ENCODE measurements at regions not wholly inside any gene's neighbourhood (a gene's known extent, or its start where the extent isn't known, plus 50 kb on each side); places are given as distances from the start of the nearest gene placed in this dataset.

DNA sequence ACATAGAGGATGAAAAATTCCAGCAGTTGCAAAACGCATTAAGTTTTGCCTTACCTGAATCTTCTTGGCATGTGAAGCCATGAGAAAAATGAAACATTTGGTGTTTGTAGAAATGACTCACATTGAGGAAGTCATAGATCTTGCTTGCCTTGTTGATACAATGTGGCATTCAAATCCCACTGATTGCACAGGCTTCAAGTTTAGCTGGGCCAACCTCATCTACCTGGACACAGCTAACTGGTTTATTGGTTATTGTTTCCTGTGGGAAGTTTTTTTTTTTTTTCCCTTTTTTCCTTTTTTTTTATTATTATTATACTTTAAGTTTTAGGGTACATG, 168.9 kb upstream of the C21orf91 start:
- no peaks in the 10 kb centered on the region for H3K27me3 ChIP-seq (ENCODE audit: insufficient read depth, low read length)
- no peak overlapping the region for H3K4me3 ChIP-seq (ENCODE audit: insufficient read depth, low read length)
- no peak overlapping the region for H3K4me2 ChIP-seq (ENCODE audit: insufficient read depth, low read length)
- H3K9me3 ChIP-seq (ENCODE audit: low read depth, low read length) = peaks cover 3% of the 10 kb centered on the region
- H3K79me2 ChIP-seq (ENCODE audit: insufficient read depth, low read length) = no peaks in the 10 kb centered on the region
- H3K27ac ChIP-seq (ENCODE audit: low read depth, low read length) = no peak overlapping the region
- TF ChIP-seq CTCF (IDR thresholded peaks at IDR 0.05; ENCODE audit: extremely low read depth, low read depth, low read length) = no peak
- H3K36me3 ChIP-seq (ENCODE audit: insufficient read depth, low read length) = no peaks in the 10 kb centered on the region
- no peak overlapping the region for H2AFZ ChIP-seq (ENCODE audit: low read length)
- DNase-seq (ENCODE audit: insufficient read length, low spot score, missing footprints) = no peak
- no peaks in the 10 kb centered on the region for H4K20me1 ChIP-seq (ENCODE audit: insufficient read depth, low read length)
- no peaks in the 10 kb centered on the region for H3K4me1 ChIP-seq (ENCODE audit: insufficient read depth, low read length)

DNA sequence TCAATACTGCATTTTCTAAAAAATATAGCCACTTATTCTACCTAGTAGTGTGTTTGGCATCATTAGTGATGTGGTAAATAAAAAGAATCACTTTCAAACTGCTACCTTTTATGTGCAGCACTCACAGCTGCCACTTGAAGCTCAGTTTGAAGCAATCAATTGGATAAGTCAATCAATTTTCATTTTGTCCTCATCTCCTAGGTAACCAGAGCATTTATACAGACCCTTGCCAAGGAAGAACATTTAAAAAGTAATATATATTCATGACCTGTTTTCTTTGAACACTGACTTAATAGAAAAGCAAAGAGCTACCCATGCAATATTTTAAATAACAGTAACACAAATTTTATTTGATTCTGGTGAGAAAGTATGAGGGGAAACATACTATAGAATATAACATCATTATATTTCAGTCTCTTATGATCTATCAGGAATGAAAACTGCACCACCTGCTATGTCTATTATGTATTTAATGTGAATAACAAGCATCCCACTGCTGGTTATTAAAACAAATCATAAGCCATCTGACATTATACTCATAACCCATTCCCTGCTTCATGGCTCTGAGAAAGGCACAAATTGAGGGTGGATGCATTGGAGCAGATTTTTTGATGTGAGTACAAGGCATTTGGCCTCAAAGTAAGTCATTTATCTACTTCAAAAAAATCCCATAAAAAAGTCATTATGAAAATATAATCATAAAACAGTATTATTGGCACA, 168.4 kb upstream of the C21orf91 start:
- no peaks in the 10 kb centered on the region for H3K36me3 ChIP-seq (ENCODE audit: insufficient read depth, low read length)
- H2AFZ ChIP-seq (ENCODE audit: low read length) = no peak overlapping the region
- no peak overlapping the region for H3K27ac ChIP-seq (ENCODE audit: low read depth, low read length)
- no peaks in the 10 kb centered on the region for H3K27me3 ChIP-seq (ENCODE audit: insufficient read depth, low read length)
- H3K79me2 ChIP-seq (ENCODE audit: insufficient read depth, low read length) = no peaks in the 10 kb centered on the region
- no peak for DNase-seq (ENCODE audit: insufficient read length, low spot score, missing footprints)
- peaks cover 3% of the 10 kb centered on the region for H3K9me3 ChIP-seq (ENCODE audit: low read depth, low read length)
- H3K4me1 ChIP-seq (ENCODE audit: insufficient read depth, low read length) = no peaks in the 10 kb centered on the region
- H3K4me3 ChIP-seq (ENCODE audit: insufficient read depth, low read length) = no peak overlapping the region
- no peak for TF ChIP-seq CTCF (IDR thresholded peaks at IDR 0.05; ENCODE audit: extremely low read depth, low read depth, low read length)
- no peak overlapping the region for H3K4me2 ChIP-seq (ENCODE audit: insufficient read depth, low read length)
- no peaks in the 10 kb centered on the region for H4K20me1 ChIP-seq (ENCODE audit: insufficient read depth, low read length)

DNA sequence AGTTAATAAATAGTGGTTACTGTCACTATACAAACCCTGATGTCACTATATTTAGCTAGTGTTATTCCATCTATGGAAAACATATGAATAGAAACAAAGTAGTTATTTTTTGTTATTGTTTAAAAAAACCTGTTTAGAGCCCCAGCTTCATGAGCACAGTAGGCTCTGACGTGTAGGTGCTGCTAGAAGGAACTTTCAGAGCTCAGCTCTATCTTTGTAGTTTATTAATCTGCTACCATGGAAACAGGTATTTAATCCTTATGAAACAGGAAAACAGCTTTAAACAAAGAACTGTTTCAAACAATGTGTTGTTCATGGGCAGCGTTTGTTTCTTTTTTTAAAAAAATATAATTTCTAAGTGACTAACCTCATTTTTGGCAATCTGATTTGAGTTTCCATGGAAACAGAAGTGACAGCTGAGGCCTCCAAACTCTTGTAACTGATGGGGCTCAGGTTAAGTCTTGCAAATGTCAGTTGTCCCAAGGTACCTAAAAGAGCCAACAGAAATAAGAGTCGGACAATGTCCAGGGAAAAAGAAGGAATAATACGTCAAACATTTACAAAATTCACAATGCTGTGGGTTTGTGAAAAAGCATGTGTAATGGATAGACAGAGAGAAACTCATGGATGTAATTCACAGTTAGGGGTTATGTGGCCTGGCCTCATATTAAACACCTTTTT, 162.0 kb upstream of the C21orf91 start:
- TF ChIP-seq CTCF (IDR thresholded peaks at IDR 0.05; ENCODE audit: extremely low read depth, low read depth, low read length) = no peak
- no peaks in the 10 kb centered on the region for H3K79me2 ChIP-seq (ENCODE audit: insufficient read depth, low read length)

GRCh38 chr21:17979763-17980162, 160.6 kb upstream of the C21orf91 start:
- no peak for DNase-seq (ENCODE audit: insufficient read length, low spot score, missing footprints)
- H4K20me1 ChIP-seq (ENCODE audit: insufficient read depth, low read length) = no peaks in the 10 kb centered on the region

More for the DNA sequence above, 162.0 kb upstream of the C21orf91 start:
- no peak overlapping the region for H2AFZ ChIP-seq (ENCODE audit: low read length)
- no peak overlapping the region for H3K27ac ChIP-seq (ENCODE audit: low read depth, low read length)
- H3K36me3 ChIP-seq (ENCODE audit: insufficient read depth, low read length) = no peaks in the 10 kb centered on the region
- no peaks in the 10 kb centered on the region for H4K20me1 ChIP-seq (ENCODE audit: insufficient read depth, low read length)
- no peak overlapping the region for H3K4me3 ChIP-seq (ENCODE audit: insufficient read depth, low read length)
- H3K9me3 ChIP-seq (ENCODE audit: low read depth, low read length) = no peaks in the 10 kb centered on the region
- H3K4me2 ChIP-seq (ENCODE audit: insufficient read depth, low read length) = no peak overlapping the region
- no peak for DNase-seq (ENCODE audit: insufficient read length, low spot score, missing footprints)
- H3K27me3 ChIP-seq (ENCODE audit: insufficient read depth, low read length) = no peaks in the 10 kb centered on the region
- no peaks in the 10 kb centered on the region for H3K4me1 ChIP-seq (ENCODE audit: insufficient read depth, low read length)

More at GRCh38 chr21:17979763-17980162, 160.6 kb upstream of the C21orf91 start:
- no peak overlapping the region for H3K27ac ChIP-seq (ENCODE audit: low read depth, low read length)
- H3K4me3 ChIP-seq (ENCODE audit: insufficient read depth, low read length) = no peak overlapping the region
- H3K36me3 ChIP-seq (ENCODE audit: insufficient read depth, low read length) = no peaks in the 10 kb centered on the region
- no peak for TF ChIP-seq CTCF (IDR thresholded peaks at IDR 0.05; ENCODE audit: extremely low read depth, low read depth, low read length)
- H3K9me3 ChIP-seq (ENCODE audit: low read depth, low read length) = no peaks in the 10 kb centered on the region
- H3K27me3 ChIP-seq (ENCODE audit: insufficient read depth, low read length) = no peaks in the 10 kb centered on the region
- no peak overlapping the region for H2AFZ ChIP-seq (ENCODE audit: low read length)
- no peak overlapping the region for H3K4me2 ChIP-seq (ENCODE audit: insufficient read depth, low read length)
- H3K79me2 ChIP-seq (ENCODE audit: insufficient read depth, low read length) = no peaks in the 10 kb centered on the region
- no peaks in the 10 kb centered on the region for H3K4me1 ChIP-seq (ENCODE audit: insufficient read depth, low read length)
